ENCODE measurements at regions not wholly inside any gene's neighbourhood (a gene's known extent, or its start where the extent isn't known, plus 50 kb on each side); places are given as distances from the start of the nearest gene placed in this dataset.

GRCh38 chrX:43592597-43592996 is 63.5 kb upstream of the MAOA start:
- Histone ChIP-seq H3K4me3 (no peak overlapping the region), H3F3A (replicated peaks; ENCODE audit: low read depth) (no peaks in the 10 kb centered on the region), H3K27ac (ENCODE audit: low read depth) (no peak overlapping the region), H3K9me2 (ENCODE audit: insufficient read depth) (no peaks in the 10 kb centered on the region; the same call in 1 of the 2 replicates), H3K4me1 (ENCODE audit: insufficient read depth) (no peaks in the 10 kb centered on the region), H2AFZ (no peak overlapping the region), H3K36me3 (ENCODE audit: insufficient read depth) (no peaks in the 10 kb centered on the region), H3K4me2 (no peak overlapping the region), H4K20me1 (replicated peaks; ENCODE audit: insufficient read depth) (no peaks in the 10 kb centered on the region), H3K79me2 (replicated peaks; ENCODE audit: insufficient read depth) (no peaks in the 10 kb centered on the region), H3K27me3 (ENCODE audit: insufficient read depth) (no peaks in the 10 kb centered on the region)
- no peak for DNase-seq (ENCODE audit: low spot score)
- TF ChIP-seq ZNF114 (CRISPR knock-in tag; IDR thresholded peaks at IDR 0.05) (no peak), ETS1 (IDR thresholded peaks at IDR 0.05) (no peak), ZNF331 (CRISPR knock-in tag; IDR thresholded peaks at IDR 0.05; ENCODE audit: low read depth) (no peak), CREB1 (CRISPR knock-in tag; IDR thresholded peaks at IDR 0.05; ENCODE audit: low read depth) (no peak), STAT1 (IDR thresholded peaks at IDR 0.05; ENCODE audit: unreplicated experiment) (no peak), REST (IDR thresholded peaks at IDR 0.05; ENCODE audit: unreplicated experiment) (no peak), EZH2 (IDR thresholded peaks at IDR 0.05; ENCODE audit: low read depth, unreplicated experiment) (no peak), NANOG (IDR thresholded peaks at IDR 0.05; ENCODE audit: borderline replicate concordance) (no peak), JUNB (IDR thresholded peaks at IDR 0.05; ENCODE audit: unreplicated experiment) (no peak), CTCF (conservative IDR thresholded peaks at IDR 0.05; ENCODE audit: low read depth in 2 of 2) (no peak), POLR2AphosphoS5 (IDR thresholded peaks at IDR 0.05; ENCODE audit: low read depth) (no peak), ZNF462 (CRISPR knock-in tag; IDR thresholded peaks at IDR 0.05) (no peak), EZH2phosphoT487 (IDR thresholded peaks at IDR 0.05; ENCODE audit: unreplicated experiment) (no peak)
- H3K27ac Mint-ChIP-seq = no peak overlapping the region
- no peaks in the 10 kb centered on the region for H3K27me3 Mint-ChIP-seq (ENCODE audit: insufficient read depth, low read depth, poor library complexity)
- H3K9me3 Mint-ChIP-seq = no peaks in the 10 kb centered on the region; the same call in 2 of the 3 replicates
- ATAC-seq = no peak
- H3K36me3 Mint-ChIP-seq (ENCODE audit: low read depth) = no peaks in the 10 kb centered on the region
- no peak overlapping the region for H3K4me3 Mint-ChIP-seq
- no peaks in the 10 kb centered on the region for H3K4me1 Mint-ChIP-seq

Data from GM23338 (cell line).